ENCODE measurements at regions not wholly inside any gene's neighbourhood (a gene's known extent, or its start where the extent isn't known, plus 50 kb on each side); places are given as distances from the start of the nearest gene placed in this dataset.

DNA sequence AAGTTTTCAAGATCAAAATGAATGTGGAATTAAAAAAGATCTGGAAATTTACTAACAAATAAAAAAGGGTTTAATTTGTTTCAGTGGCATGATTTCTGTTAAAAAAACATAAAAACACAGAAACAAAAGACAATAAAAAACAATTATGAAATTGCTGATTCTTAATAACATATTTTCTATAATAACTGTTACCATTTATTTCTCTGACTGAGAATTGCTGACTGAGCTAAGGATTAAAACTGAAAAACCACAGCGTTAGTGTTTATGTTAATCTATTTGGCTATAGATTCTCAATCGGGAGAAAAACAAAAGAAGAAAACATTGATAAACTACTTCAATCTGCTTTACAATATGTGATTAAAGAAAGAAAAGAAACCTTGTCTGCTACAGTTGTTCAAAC lies 678.6 kb upstream of the ZEB2 start:
- DNase-seq (ENCODE audit: low spot score), result no peak
- Mint-ChIP-seq H3K36me3 (ENCODE audit: low read depth) (no peaks in the 10 kb centered on the region), H3K4me1 (ENCODE audit: low read depth) (no peaks in the 10 kb centered on the region), H3K27ac (no peak overlapping the region), H3K4me3 (ENCODE audit: low read depth) (no peak overlapping the region), H3K27me3 (ENCODE audit: low read depth) (no peaks in the 10 kb centered on the region), H3K9me3 (no peaks in the 10 kb centered on the region)
- intact Hi-C loops (cut with micrococcal nuclease), result no loop called here

DNA sequence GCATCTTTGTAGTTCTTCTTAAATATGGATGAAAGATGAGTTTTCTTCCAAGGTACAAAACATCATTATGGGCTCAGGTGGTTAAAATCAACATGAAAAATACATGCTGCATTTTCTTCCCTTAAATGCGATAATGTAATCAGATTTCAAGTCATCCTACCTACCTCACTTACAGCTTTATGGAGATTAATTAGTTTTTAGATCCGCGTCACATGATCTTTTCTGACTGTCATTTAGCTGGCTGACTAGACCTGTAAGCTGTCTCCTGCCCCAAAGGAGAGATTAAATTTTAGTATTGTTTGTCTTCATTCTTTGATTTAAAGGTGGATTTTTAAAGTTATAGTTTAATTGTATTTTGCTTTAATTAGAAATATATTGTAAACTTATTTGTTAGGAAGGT lies 678.0 kb upstream of the ZEB2 start:
- no peaks in the 10 kb centered on the region for H3K27me3 Mint-ChIP-seq (ENCODE audit: low read depth)
- no peaks in the 10 kb centered on the region for H3K9me3 Mint-ChIP-seq
- no peak overlapping the region for H3K27ac Mint-ChIP-seq
- DNase-seq (ENCODE audit: low spot score), result no peak
- no peak overlapping the region for H3K4me3 Mint-ChIP-seq (ENCODE audit: low read depth)
- intact Hi-C loops (cut with micrococcal nuclease), result no loop called here
- no peaks in the 10 kb centered on the region for H3K4me1 Mint-ChIP-seq (ENCODE audit: low read depth)
- H3K36me3 Mint-ChIP-seq (ENCODE audit: low read depth), result no peaks in the 10 kb centered on the region

DNA sequence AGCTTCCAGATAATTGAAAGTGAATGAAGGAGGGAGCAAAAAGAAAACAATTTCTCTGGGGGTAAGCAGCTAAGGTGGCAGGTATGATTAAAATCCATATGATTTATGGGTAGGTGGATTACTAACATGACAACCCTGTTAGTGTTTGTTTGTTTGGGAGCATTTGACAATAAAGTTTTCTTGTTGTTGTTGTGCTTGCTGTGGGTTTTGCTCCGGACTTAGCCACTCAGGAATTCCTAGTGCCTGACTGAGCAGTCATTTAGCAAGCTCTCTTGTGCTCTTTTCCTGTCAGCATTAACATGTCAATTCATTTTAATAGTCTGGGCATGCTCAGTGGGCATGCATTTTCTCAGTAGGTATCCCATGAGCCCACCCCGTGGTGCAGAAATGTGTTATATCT lies 674.8 kb upstream of the ZEB2 start:
- Mint-ChIP-seq H3K27me3 (ENCODE audit: low read depth) (no peaks in the 10 kb centered on the region), H3K36me3 (ENCODE audit: low read depth) (no peaks in the 10 kb centered on the region), H3K4me1 (ENCODE audit: low read depth) (no peaks in the 10 kb centered on the region), H3K9me3 (no peaks in the 10 kb centered on the region), H3K27ac (no peak overlapping the region), H3K4me3 (ENCODE audit: low read depth) (no peak overlapping the region)
- intact Hi-C loops (cut with micrococcal nuclease), result no loop called here
- DNase-seq (ENCODE audit: low spot score), result no peak

DNA sequence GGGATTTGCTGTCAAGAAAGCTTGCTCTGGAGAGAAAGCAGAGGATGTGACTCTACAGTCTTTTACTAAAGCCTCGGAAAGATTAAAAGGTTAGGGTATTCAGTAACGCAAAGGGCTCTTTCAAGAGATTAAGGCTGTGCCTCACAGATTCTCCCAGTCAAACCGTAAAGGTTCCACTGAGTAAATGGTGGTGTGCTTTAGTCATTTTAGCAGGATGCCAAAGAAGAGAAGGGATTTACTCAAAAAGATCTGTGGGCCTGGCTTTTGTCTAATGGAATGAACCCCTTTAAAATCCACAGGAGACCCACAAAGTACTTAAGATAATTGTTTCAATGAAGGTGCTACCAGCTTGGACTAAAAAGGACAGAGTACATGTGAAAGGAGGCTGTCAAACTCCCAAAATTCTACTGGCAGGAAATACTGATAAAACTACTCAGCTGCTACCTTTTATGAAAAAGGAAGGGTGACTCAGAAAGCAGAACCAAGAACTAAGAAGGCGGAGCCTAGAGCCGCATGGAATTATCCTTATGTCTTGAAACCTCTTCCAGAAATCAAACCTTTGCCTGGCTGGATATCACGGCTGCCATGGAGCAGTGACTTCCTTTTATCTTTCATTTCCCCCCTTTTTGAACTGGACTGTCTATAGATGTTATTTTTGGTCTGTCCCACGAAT lies 670.2 kb upstream of the ZEB2 start:
- H3K9me3 Mint-ChIP-seq, result no peaks in the 10 kb centered on the region
- H3K27ac Mint-ChIP-seq, result no peak overlapping the region
- no peaks in the 10 kb centered on the region for H3K4me1 Mint-ChIP-seq (ENCODE audit: low read depth)
- no peak for DNase-seq (ENCODE audit: low spot score)
- no peak overlapping the region for H3K4me3 Mint-ChIP-seq (ENCODE audit: low read depth)
- H3K36me3 Mint-ChIP-seq (ENCODE audit: low read depth), result no peaks in the 10 kb centered on the region
- no peaks in the 10 kb centered on the region for H3K27me3 Mint-ChIP-seq (ENCODE audit: low read depth)
- intact Hi-C loops (cut with micrococcal nuclease), result no loop called here

DNA sequence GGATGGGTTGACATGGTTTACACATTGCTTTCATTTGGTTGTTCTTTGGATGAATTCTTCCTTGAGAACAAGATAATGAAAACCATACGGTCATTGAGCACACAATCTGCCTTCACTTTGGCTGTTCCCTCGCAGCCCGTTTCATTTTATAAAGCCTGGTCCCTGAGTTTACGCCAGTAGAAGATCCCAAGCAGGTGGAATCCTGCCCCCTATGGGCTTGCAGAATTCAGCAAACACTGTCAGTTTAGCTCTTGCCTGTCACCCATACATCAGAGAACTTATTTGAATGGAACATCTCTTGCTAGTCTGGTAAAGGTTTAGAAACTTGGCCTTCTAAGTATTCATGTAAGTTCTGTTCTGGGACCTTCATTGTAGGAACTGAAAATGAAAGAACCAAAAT lies 666.4 kb upstream of the ZEB2 start:
- Mint-ChIP-seq H3K4me3 (ENCODE audit: low read depth) (no peak overlapping the region), H3K27ac (no peak overlapping the region), H3K9me3 (no peaks in the 10 kb centered on the region), H3K27me3 (ENCODE audit: low read depth) (no peaks in the 10 kb centered on the region), H3K36me3 (ENCODE audit: low read depth) (no peaks in the 10 kb centered on the region), H3K4me1 (ENCODE audit: low read depth) (no peaks in the 10 kb centered on the region)
- intact Hi-C loops (cut with micrococcal nuclease), result no loop called here
- DNase-seq (ENCODE audit: low spot score), result no peak

DNA sequence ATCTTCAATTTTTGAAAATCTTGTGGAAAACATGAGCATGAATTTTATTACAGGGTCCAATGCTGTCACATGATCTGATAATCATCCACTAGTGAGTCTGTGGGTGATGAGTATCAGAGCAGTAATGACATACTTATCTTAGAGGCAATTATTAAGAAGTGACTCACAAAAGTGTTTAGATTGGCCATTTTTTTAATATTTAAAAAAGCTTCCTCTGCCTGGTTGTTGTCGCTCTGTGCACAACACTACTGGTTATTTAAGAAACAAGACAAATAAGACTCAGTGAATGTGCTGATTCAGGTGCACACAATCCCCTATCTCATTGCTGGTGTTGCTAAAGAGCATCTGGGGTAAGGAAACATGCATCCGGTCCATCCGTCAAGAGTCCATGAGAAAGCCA lies 665.8 kb upstream of the ZEB2 start:
- DNase-seq (ENCODE audit: low spot score), result no peak
- Mint-ChIP-seq H3K27me3 (ENCODE audit: low read depth) (no peaks in the 10 kb centered on the region), H3K4me3 (ENCODE audit: low read depth) (no peak overlapping the region), H3K4me1 (ENCODE audit: low read depth) (no peaks in the 10 kb centered on the region), H3K9me3 (no peaks in the 10 kb centered on the region), H3K36me3 (ENCODE audit: low read depth) (no peaks in the 10 kb centered on the region), H3K27ac (no peak overlapping the region)
- intact Hi-C loops (cut with micrococcal nuclease), result no loop called here

DNA sequence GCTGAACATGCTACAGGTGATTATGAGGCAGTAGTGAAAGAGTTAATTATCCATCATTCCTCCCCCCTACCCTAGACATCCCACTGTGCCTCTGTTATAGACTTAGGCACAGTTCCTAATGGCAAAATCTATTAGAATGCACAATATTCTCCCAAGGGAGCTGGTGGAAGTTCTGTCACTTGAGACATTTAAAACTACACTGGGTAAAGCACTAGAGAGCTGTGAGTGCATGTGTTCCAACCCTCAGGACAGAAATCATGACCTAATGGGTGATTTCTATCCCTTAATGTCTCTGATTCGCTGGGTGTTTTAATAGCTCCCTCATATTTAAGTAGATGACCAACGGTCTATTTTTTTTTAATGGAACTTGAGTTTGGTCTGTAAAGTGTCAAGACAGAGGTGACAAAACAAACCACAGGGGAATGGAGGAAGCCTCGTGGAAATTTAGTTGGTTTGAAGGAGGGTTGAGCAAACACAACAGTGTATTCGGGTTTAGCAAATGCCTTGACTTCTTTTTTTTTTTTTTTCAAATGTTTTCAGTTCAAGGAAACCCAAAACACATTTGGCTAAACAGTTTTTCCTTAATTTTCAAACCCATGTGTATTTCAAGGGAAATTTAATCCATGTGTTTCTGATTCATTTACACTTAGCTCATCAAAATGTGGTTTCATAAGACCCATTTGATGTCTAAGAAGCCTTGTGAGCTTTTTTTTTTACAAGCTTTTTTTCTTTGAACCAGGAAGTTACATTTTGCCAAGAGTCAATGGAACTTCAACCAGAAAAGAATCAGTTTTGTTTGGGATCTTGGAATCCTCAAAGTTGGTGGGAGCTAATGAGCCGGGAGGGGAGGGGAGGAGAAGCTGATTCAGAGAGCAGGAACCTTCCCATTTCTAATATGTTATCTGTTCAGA lies 665.1 kb upstream of the ZEB2 start:
- no peak overlapping the region for H3K27ac Mint-ChIP-seq
- intact Hi-C loops (cut with micrococcal nuclease), result no loop called here
- H3K4me3 Mint-ChIP-seq (ENCODE audit: low read depth), result no peak overlapping the region
- no peaks in the 10 kb centered on the region for H3K4me1 Mint-ChIP-seq (ENCODE audit: low read depth)
- no peaks in the 10 kb centered on the region for H3K36me3 Mint-ChIP-seq (ENCODE audit: low read depth)
- H3K27me3 Mint-ChIP-seq (ENCODE audit: low read depth), result no peaks in the 10 kb centered on the region
- H3K9me3 Mint-ChIP-seq, result no peaks in the 10 kb centered on the region
- no peak for DNase-seq (ENCODE audit: low spot score)

DNA sequence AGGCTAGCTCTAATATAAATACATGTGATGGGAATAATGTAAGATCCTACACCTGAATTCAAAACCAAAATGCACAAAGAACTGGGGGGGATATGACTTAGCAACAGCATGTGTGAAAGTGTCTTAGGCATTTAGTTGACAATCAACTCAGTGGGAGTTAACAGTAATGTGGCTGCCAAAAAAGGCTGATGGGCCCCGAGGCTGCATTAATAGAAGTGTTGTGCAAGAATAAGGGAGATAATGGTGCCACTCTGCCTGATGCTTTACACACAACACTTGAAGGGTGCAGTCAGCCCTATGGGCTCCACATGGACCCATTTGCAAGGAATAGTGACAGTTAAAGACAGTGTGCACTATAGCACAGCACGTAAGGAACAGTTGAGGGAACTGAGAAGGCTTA lies 649.4 kb upstream of the ZEB2 start:
- Mint-ChIP-seq H3K4me3 (ENCODE audit: low read depth) (no peak overlapping the region), H3K36me3 (ENCODE audit: low read depth) (no peaks in the 10 kb centered on the region), H3K4me1 (ENCODE audit: low read depth) (no peaks in the 10 kb centered on the region), H3K27me3 (ENCODE audit: low read depth) (no peaks in the 10 kb centered on the region), H3K9me3 (no peaks in the 10 kb centered on the region), H3K27ac (no peak overlapping the region)
- DNase-seq (ENCODE audit: low spot score), result no peak
- intact Hi-C loops (cut with micrococcal nuclease), result no loop called here

DNA sequence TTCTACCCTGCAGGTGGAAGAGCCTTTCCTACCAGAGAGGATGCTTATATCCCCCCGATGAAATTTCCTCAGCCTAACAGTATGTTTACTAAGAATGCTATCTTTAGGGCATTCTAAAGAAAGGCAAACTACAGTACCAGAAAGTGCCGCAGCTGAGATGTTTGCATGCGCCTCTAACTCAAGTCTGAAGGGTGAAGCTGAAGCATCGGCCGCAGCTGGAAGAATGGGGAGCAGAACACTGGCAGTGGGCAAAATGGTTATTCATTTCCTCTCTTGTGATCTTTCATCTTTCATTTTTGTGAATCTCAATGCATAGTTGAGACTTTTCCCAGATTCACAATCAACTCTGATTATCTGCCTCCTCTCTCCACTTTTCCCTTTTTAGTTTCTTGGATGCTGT lies 648.2 kb upstream of the ZEB2 start:
- Mint-ChIP-seq H3K36me3 (ENCODE audit: low read depth) (no peaks in the 10 kb centered on the region), H3K27me3 (ENCODE audit: low read depth) (no peaks in the 10 kb centered on the region), H3K4me1 (ENCODE audit: low read depth) (no peaks in the 10 kb centered on the region), H3K4me3 (ENCODE audit: low read depth) (no peak overlapping the region), H3K27ac (no peak overlapping the region), H3K9me3 (no peaks in the 10 kb centered on the region)
- DNase-seq (ENCODE audit: low spot score), result no peak
- intact Hi-C loops (cut with micrococcal nuclease), result no loop called here

DNA sequence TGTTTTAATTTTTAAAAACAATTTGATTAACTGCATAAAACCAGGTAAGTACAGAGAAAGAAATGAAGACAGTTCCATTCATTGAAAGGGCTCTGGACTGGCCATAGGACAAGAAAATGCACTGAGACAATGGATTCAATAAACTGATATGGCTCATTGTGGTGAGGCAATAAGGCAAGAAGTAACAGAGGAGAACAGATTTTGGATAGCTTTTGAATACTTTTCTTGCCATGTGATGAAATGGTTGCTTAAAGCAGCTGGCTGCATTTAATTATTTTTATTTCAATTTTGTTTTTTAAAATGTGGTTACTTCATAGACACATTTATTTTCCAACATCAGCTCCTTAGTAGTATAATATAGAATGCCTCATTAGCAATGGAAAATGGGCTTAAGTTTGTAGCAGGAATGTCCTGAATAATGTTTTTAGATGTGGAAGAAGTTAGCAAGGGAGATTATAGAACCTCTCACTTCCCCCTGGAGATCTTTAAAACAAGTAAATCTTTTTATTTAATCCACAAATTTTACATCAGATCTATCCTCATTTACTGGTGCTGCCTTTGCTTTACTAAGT lies 646.9 kb upstream of the ZEB2 start:
- Mint-ChIP-seq H3K4me3 (ENCODE audit: low read depth) (no peak overlapping the region), H3K9me3 (no peaks in the 10 kb centered on the region), H3K36me3 (ENCODE audit: low read depth) (no peaks in the 10 kb centered on the region), H3K4me1 (ENCODE audit: low read depth) (no peaks in the 10 kb centered on the region), H3K27ac (no peak overlapping the region), H3K27me3 (ENCODE audit: low read depth) (no peaks in the 10 kb centered on the region)
- DNase-seq (ENCODE audit: low spot score), result no peak
- intact Hi-C loops (cut with micrococcal nuclease), result no loop called here

DNA sequence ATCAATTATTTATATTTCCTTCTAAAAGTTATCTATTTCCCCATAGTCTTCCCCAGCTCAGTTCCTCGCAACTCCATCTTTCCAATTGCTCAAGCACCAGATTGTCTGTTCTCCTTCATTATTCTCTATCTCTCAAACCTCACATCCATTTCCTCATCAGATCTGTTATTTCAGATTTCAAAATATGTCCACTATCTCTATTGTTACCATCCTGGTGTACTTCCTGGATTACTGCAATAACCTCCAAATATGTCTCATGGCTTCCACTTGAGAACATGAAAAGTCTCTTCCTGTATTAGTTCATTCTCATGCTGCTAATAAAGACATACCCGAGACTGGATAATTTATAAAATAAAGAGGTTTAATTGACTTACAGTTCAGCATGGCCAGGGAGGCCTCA lies 641.7 kb upstream of the ZEB2 start:
- Mint-ChIP-seq H3K4me3 (ENCODE audit: low read depth) (no peak overlapping the region), H3K36me3 (ENCODE audit: low read depth) (no peaks in the 10 kb centered on the region), H3K4me1 (ENCODE audit: low read depth) (no peaks in the 10 kb centered on the region), H3K9me3 (no peaks in the 10 kb centered on the region), H3K27ac (no peak overlapping the region), H3K27me3 (ENCODE audit: low read depth) (no peaks in the 10 kb centered on the region)
- intact Hi-C loops (cut with micrococcal nuclease), result no loop called here
- DNase-seq (ENCODE audit: low spot score), result no peak

DNA sequence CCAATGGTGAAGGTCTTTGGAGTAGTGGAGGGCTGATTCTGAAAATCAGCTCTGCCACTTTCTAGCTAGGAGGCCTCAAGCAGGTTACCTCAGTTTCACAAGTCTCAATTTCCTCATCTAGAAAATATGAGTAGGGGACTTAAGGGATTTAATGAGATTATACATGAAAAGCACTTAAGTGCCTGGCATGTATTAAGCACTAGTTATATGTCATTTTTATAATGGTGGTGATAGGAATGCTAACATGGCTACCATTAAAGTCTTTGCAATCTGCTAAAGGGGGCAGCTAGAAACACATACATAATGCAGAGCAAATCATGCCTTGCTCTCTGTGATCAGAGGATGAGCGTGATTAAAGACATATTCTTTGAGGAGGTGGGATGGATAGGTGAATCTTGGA lies 640.9 kb upstream of the ZEB2 start:
- H3K4me1 Mint-ChIP-seq (ENCODE audit: low read depth), result no peaks in the 10 kb centered on the region
- H3K27me3 Mint-ChIP-seq (ENCODE audit: low read depth), result no peaks in the 10 kb centered on the region
- no peak overlapping the region for H3K27ac Mint-ChIP-seq
- H3K36me3 Mint-ChIP-seq (ENCODE audit: low read depth), result no peaks in the 10 kb centered on the region
- DNase-seq (ENCODE audit: low spot score), result no peak
- H3K4me3 Mint-ChIP-seq (ENCODE audit: low read depth), result no peak overlapping the region
- intact Hi-C loops (cut with micrococcal nuclease), result no loop called here
- H3K9me3 Mint-ChIP-seq, result no peaks in the 10 kb centered on the region

DNA sequence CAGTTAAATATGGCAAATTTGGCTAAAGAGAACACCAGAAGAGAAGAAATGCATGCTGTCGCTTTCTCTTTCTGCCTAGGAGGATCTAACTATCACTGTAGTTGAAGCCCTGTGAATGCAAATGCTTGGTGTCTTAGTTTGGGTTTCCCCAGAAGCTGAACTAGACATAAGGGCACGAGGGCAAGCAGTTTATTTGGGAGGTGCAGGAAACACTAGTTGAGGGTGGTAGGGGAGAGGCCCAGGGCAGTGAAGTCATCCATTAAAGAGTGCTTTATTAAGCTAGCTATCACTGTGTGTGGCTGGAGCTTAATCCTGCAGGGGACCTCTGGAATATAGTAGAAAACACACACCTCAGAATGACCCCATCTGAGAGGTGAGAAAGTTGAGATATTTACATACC lies 639.8 kb upstream of the ZEB2 start:
- intact Hi-C loops (cut with micrococcal nuclease), result no loop called here
- Mint-ChIP-seq H3K9me3 (no peaks in the 10 kb centered on the region), H3K27ac (no peak overlapping the region), H3K4me1 (ENCODE audit: low read depth) (no peaks in the 10 kb centered on the region), H3K36me3 (ENCODE audit: low read depth) (no peaks in the 10 kb centered on the region), H3K27me3 (ENCODE audit: low read depth) (no peaks in the 10 kb centered on the region), H3K4me3 (ENCODE audit: low read depth) (no peak overlapping the region)
- DNase-seq (ENCODE audit: low spot score), result no peak
